ENCODE measurements at regions not wholly inside any gene's neighbourhood (a gene's known extent, or its start where the extent isn't known, plus 50 kb on each side); places are given as distances from the start of the nearest gene placed in this dataset.

DNA sequence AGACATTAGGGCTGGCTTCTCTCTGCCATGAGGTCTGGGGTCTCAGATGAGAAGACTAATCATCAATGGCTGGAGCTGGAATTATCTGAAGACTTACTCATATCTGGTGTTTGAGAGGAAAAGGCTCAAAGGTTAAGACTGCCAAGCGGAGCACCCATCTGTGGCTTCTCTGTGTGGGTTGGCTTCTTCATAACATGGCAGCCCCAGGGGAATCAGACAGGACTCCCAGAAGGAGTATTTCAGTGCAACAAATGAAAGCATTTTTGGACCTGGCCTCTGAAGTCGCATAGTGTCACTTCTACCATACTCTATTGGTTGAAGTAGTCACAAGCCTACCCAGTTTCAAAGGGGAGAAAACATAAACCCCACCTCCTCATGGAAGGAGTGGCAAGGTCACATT is 171.8 kb upstream of the KRR1 start:
- no peak overlapping the region for H3K27ac Mint-ChIP-seq
- H3K36me3 Mint-ChIP-seq (ENCODE audit: low read depth) = no peaks in the 10 kb centered on the region
- H3K4me3 Mint-ChIP-seq = no peak overlapping the region
- DNase-seq = no peak
- H3K27me3 Mint-ChIP-seq = peaks cover 7% of the 10 kb centered on the region
- peaks cover 7% of the 10 kb centered on the region for H3K9me3 Mint-ChIP-seq
- H3K4me1 Mint-ChIP-seq (ENCODE audit: low read depth) = peaks cover 10% of the 10 kb centered on the region

DNA sequence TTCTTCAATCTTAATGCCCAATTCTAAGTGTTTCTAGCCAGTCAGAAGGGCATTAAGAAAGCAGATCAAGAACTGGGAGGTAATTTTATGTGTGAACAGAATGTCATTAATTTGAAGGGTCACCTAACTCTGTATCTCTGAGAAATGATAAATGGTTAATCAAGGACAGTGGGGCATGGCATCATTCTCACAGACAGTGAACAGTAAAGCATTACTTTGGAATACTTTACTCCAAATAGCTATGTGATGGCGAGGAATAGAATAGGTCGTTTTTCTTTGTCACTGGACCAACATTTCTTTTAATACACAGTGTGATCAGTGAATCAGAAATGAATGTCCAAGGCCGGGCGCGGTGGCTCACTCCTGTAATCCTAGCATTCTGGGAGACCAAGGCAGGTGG is 166.1 kb upstream of the KRR1 start:
- Mint-ChIP-seq H3K9me3 (peaks cover 7% of the 10 kb centered on the region), H3K27me3 (peaks cover 9% of the 10 kb centered on the region), H3K27ac (no peak overlapping the region), H3K4me3 (no peak overlapping the region), H3K4me1 (ENCODE audit: low read depth) (no peaks in the 10 kb centered on the region), H3K36me3 (ENCODE audit: low read depth) (no peaks in the 10 kb centered on the region)
- no peak for DNase-seq

DNA sequence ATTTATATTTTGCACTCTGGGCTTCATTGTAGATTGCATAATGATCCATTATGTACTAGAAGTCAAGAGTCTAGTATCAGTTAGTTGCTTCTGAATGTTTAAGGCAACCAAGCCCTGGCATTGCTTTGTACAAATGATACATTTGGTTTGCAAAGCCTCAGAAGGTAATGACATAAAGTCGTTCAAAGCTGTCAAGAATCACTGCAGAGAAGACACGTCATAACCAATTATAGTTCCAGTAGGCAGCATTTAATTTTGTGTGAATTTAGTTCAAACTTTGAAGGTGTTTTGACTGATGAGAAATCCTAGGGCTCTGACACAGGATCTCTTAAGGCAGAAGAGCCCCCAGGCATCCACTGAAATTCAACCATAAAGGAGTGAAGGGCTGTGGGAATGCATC is 163.0 kb upstream of the KRR1 start:
- Mint-ChIP-seq H3K4me3 (no peak overlapping the region), H3K27ac (no peak overlapping the region), H3K4me1 (ENCODE audit: low read depth) (no peaks in the 10 kb centered on the region), H3K36me3 (ENCODE audit: low read depth) (no peaks in the 10 kb centered on the region), H3K27me3 (peaks cover 3% of the 10 kb centered on the region), H3K9me3 (no peaks in the 10 kb centered on the region)
- DNase-seq = no peak

DNA sequence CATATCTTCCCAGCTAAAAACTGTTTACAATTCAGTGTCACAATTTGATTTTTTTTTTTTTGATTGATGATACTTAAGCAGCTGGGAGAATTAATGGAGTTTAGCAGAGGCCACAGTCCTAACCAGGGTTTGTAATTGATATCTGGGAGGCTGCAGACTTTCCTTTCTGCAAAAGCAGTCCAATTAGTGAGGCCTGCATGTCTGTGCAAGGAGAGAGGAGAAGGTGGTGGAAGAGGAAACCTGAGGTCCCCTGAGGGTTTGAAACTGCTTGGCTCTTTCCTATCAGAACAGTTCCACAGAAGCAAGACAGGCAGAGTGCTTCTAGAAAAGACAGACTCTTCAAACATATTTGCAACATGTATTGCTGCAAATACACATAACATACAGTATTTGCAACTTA is 160.8 kb upstream of the KRR1 start:
- Mint-ChIP-seq H3K27ac (no peak overlapping the region), H3K9me3 (no peaks in the 10 kb centered on the region), H3K4me3 (no peak overlapping the region), H3K27me3 (no peaks in the 10 kb centered on the region), H3K4me1 (ENCODE audit: low read depth) (no peaks in the 10 kb centered on the region), H3K36me3 (ENCODE audit: low read depth) (no peaks in the 10 kb centered on the region)
- DNase-seq = no peak

DNA sequence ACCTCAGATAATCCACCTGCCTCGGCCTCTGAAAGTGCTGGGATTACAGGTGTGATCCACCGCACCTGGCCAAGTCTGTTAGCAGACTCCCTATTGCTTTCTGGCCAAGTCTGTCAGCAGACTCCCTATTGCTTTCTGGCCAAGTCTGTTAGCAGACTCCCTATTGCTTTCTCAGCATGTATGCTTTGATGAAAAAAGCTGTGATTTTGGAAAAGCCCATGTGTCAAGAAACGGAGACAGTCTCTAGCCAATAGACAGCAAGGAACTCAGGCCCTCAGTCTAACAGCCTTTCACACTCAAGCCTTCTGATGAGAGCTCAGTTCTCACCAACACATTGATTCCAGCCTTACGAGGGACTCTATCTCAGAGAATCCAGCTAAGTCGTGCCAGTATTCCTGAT is 158.8 kb upstream of the KRR1 start:
- no peaks in the 10 kb centered on the region for H3K4me1 Mint-ChIP-seq (ENCODE audit: low read depth)
- no peaks in the 10 kb centered on the region for H3K36me3 Mint-ChIP-seq (ENCODE audit: low read depth)
- no peaks in the 10 kb centered on the region for H3K9me3 Mint-ChIP-seq
- DNase-seq = no peak
- no peaks in the 10 kb centered on the region for H3K27me3 Mint-ChIP-seq
- H3K4me3 Mint-ChIP-seq = no peak overlapping the region
- H3K27ac Mint-ChIP-seq = no peak overlapping the region

DNA sequence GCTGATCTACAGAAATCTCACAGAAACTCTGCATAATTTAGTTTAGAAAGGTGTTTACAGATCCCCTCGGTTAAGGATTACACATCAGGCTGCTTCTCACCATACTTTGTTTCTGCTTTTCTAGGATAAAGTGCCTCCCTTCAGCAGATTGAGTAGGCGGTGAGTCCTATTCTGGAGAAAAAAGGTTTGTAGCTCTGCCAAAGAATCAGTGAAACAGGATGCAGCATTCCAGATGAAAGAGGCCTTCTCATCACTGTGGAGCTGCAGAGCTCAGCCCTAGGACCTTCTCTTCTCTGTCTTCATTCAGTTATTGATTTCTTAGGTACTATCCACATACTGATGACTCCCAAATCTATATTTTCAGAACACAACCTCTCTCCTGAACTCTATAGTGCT is 155.5 kb upstream of the KRR1 start:
- no peaks in the 10 kb centered on the region for H3K36me3 Mint-ChIP-seq (ENCODE audit: low read depth)
- no peak overlapping the region for H3K27ac Mint-ChIP-seq
- no peak for DNase-seq
- no peaks in the 10 kb centered on the region for H3K4me1 Mint-ChIP-seq (ENCODE audit: low read depth)
- H3K27me3 Mint-ChIP-seq = peaks cover 5% of the 10 kb centered on the region
- no peak overlapping the region for H3K4me3 Mint-ChIP-seq
- H3K9me3 Mint-ChIP-seq = no peaks in the 10 kb centered on the region

DNA sequence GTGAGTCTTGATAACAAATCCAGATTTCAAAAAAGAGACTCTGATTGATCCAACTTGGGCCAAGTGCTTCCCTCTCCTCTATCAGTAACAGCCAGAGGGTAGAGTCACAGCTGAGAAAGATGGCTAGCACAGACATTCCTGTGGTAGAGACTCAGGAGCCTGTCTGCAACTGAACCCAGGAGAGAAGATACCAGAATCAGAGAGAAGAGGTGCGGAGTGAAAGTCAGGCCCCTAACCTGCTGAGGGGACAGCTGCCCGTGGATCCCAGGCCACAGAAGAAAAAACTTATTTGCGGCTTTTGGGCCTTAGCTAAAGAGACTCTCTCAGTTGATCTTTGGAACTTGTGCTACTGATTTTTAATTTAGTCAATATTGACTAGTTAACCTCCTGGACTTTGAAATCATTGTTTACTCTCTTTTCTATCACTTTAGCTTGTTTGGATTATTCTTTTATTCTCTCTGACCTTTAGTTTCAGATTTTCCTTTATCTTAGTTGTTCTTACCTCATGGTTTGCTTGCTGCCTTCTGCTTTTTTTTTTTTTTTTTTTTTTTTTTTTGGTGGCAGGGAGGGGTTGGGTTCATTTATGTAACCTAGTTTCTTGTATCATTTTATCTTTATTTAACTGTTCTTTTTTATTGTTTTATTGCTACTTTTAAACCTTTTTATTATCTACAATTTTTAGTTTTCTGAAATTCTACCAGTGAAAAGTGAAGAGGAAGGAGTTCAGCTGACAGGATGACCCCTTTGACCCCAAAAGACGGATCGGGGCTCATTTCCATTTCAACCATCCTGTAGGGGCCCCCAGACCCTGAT is 154.9 kb upstream of the KRR1 start:
- Mint-ChIP-seq H3K4me3 (no peak overlapping the region), H3K9me3 (no peaks in the 10 kb centered on the region), H3K27me3 (peaks cover 5% of the 10 kb centered on the region), H3K36me3 (ENCODE audit: low read depth) (no peaks in the 10 kb centered on the region), H3K4me1 (ENCODE audit: low read depth) (no peaks in the 10 kb centered on the region), H3K27ac (no peak overlapping the region)
- no peak for DNase-seq

DNA sequence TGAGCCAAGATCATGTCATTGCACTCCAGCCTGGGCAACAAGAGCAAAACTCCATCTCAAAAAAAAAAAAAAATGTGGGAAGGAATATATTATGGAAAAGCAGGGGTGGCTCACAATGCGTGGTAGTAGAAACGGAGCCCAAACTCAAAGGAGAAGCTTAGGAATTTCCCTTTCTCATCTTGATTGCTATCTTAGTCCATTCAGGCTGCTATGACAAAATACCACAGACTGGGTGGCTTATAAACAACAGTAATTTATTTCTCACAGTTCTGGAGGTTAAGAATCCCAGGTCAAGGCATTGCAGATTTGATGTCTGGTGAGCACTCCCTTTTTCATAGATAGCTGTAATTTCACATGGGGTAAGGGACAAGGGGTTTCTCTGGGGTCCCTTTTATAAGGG is 153.8 kb upstream of the KRR1 start:
- no peak overlapping the region for H3K27ac Mint-ChIP-seq
- H3K27me3 Mint-ChIP-seq = peaks cover 5% of the 10 kb centered on the region
- H3K36me3 Mint-ChIP-seq (ENCODE audit: low read depth) = no peaks in the 10 kb centered on the region
- no peaks in the 10 kb centered on the region for H3K9me3 Mint-ChIP-seq
- no peak for DNase-seq
- H3K4me3 Mint-ChIP-seq = no peak overlapping the region
- no peaks in the 10 kb centered on the region for H3K4me1 Mint-ChIP-seq (ENCODE audit: low read depth)

DNA sequence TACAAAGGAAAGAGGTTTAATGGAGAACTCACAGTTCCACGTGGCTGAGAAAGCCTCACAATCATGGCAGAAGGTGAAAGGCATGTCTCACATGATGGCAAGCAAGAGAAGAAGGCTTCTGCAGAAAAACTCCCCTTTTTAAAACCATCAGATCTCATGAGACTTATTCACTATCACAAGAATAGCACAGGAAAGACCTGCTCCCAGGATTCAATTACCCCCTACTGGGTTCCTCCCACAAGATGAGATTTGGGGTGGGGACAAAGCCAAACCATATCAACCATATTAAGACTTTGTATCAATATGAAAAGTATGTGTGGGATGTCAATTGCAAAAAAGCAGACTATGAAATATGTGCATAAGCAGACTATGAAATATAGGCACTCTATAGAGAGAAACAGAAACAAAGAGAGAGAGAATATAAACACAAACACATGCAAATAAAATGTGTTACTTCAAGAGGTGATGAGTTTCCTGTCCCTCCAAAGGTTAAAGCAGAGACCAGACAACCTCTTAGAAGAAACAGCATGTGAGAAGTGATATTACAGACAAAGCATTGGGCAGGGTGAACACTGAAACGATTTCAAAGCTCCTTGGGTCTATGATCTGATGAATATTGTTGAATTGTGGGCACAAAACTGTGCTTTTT is 151.2 kb upstream of the KRR1 start:
- Mint-ChIP-seq H3K27me3 (peaks cover 5% of the 10 kb centered on the region), H3K4me1 (ENCODE audit: low read depth) (peaks cover 7% of the 10 kb centered on the region), H3K27ac (no peak overlapping the region), H3K9me3 (no peaks in the 10 kb centered on the region), H3K4me3 (no peak overlapping the region), H3K36me3 (ENCODE audit: low read depth) (no peaks in the 10 kb centered on the region)
- DNase-seq = no peak

DNA sequence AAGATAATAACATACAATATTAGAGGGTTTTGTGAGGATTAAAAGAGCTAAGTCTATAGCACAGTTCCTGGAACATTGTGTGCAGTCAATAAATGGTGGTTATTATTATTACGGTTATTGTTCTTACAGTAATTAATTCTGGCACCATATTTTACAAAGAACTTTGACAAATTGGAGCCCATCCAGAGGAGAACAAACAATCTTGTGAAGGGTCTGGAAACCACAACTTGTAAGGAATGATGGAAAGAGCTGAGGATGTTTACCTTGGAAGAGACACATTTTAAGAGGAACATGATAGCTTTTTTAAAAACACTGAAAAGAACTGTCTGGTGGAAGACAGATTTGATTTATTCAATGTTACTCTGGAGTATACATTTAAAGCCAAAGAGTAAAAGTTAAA is 150.5 kb upstream of the KRR1 start:
- peaks cover 5% of the 10 kb centered on the region for H3K27me3 Mint-ChIP-seq
- H3K4me3 Mint-ChIP-seq = no peak overlapping the region
- peaks cover 7% of the 10 kb centered on the region for H3K4me1 Mint-ChIP-seq (ENCODE audit: low read depth)
- no peak overlapping the region for H3K27ac Mint-ChIP-seq
- no peaks in the 10 kb centered on the region for H3K9me3 Mint-ChIP-seq
- DNase-seq = no peak
- no peaks in the 10 kb centered on the region for H3K36me3 Mint-ChIP-seq (ENCODE audit: low read depth)

DNA sequence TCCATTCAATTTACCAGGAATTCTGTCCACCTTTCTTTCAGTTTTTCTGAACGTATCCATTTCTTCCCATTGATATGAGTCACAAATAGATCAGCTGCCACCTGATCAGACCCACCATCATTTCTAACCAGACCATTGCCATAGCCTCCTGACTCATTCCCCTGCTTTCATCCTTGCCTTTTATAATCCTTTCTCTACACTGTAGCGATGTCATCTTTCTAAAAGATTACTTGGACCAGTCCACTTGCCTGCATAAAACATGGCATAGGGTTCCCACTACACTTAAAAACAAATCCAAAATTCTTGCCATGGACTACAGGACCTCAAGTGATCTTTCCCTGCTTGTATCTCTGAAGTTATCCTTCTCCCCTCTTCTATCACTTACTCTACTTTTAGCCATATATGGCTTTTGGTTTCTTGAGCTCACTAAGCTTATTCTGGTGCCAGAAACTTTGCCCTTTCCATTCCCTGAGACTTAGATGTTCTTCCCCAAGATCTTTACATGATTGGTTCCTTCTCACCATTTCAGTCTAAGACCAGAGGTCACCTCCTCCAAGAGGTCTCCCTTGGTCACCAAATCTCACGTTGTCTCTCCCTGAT is 149.5 kb upstream of the KRR1 start:
- no peak overlapping the region for H3K27ac Mint-ChIP-seq
- H3K9me3 Mint-ChIP-seq = no peaks in the 10 kb centered on the region
- no peak for DNase-seq
- no peak overlapping the region for H3K4me3 Mint-ChIP-seq
- peaks cover 11% of the 10 kb centered on the region for H3K4me1 Mint-ChIP-seq (ENCODE audit: low read depth)
- H3K27me3 Mint-ChIP-seq = peaks cover 5% of the 10 kb centered on the region
- no peaks in the 10 kb centered on the region for H3K36me3 Mint-ChIP-seq (ENCODE audit: low read depth)

DNA sequence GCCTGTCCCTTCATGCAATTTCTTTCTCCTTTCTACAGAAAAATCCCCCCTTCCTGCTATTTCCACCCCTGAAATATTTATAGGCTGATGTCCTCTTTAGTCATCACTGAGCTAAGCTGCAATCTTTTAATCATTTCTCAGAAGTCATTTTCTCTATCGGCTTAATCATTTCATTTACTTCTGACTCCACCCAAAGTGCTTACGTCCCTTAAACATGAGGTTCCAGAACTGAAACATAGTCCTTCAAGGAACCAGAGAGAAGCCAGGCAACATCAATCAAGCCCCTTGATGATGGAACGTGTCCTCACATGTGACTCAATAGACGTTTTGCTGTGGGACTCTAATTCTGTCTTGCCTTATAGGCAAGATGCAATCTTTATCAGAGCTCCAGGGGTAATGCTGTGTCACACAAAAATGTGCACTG is 148.7 kb upstream of the KRR1 start:
- H3K27ac Mint-ChIP-seq = no peak overlapping the region
- no peaks in the 10 kb centered on the region for H3K9me3 Mint-ChIP-seq
- no peaks in the 10 kb centered on the region for H3K36me3 Mint-ChIP-seq (ENCODE audit: low read depth)
- H3K4me3 Mint-ChIP-seq = no peak overlapping the region
- peaks cover 19% of the 10 kb centered on the region for H3K4me1 Mint-ChIP-seq (ENCODE audit: low read depth)
- peaks cover 5% of the 10 kb centered on the region for H3K27me3 Mint-ChIP-seq
- DNase-seq = no peak

DNA sequence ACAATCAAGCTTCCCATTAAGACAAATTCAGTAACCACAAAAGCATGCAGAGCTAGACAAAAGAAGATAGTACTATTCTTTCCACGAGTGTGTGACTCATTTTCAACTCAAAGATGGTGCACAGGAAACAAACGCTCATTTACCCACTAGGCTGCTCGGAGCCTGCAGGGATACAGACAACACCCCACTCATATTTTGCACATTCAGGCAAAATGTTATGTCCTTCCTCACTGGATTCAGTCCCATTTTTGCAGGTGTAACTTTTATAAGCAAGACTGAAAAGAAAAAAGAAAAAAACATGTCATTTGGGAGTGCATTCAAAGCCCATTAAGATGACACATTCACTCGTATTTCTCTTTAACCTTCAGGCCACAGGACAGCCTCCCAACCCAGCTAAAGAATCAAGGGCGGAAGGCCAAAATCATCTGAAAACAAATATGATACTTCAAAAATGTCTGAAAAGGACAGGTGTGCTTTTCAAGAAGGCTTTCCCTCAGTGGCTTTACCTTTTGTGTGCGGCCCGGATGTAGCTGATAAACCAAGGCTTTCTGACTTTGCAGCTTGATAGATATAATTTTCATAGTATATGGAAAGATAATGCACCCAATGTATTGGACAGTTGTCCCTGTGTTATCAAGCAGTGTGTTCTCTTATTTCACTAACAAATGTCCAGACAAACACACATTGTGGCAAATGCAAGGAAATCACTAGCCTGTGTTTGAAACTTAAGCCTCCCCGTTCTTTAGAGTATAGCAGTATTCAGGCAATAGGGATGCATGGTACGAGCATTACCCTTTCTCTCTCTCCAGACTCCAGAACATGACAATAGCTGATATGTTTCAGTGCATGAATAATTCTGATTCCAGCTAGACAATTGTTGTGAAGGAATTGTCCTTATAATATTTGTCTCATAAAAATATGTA is 147.8 kb upstream of the KRR1 start:
- Mint-ChIP-seq H3K36me3 (ENCODE audit: low read depth) (no peaks in the 10 kb centered on the region), H3K4me3 (no peak overlapping the region), H3K9me3 (no peaks in the 10 kb centered on the region), H3K27ac (peak overlapping the region; percentile 66), H3K27me3 (peaks cover 6% of the 10 kb centered on the region), H3K4me1 (ENCODE audit: low read depth) (peaks cover 28% of the 10 kb centered on the region)
- no peak for DNase-seq

DNA sequence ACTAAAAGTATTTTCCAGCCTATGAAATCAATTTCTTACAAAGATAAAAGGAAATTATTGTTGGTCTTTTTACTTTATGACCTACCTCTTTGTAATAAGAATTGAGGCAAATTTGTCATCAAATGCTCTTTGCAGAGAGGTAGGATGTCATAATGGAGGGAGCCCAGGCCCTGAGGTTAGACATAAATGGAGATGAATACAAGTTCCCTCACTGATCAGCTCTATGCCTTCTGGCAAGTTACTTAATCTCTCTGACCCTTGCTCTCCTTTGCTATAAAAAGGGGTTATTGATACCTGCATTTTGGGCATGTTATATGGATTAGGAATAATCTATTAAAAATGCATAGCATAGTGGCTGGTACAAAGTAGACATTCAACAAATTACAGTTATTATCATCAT is 146.9 kb upstream of the KRR1 start:
- peaks cover 29% of the 10 kb centered on the region for H3K4me1 Mint-ChIP-seq (ENCODE audit: low read depth)
- no peaks in the 10 kb centered on the region for H3K9me3 Mint-ChIP-seq
- no peak overlapping the region for H3K27ac Mint-ChIP-seq
- no peak overlapping the region for H3K4me3 Mint-ChIP-seq
- H3K27me3 Mint-ChIP-seq = peaks cover 7% of the 10 kb centered on the region
- H3K36me3 Mint-ChIP-seq (ENCODE audit: low read depth) = no peaks in the 10 kb centered on the region
- DNase-seq = no peak

Measured in activated T-cell treated with anti-CD3 and anti-CD28 coated beads, Interleukin-2, amount 50 U/mL, for 24 hours (primary cell).